ENCODE measurements at regions not wholly inside any gene's neighbourhood (a gene's known extent, or its start where the extent isn't known, plus 50 kb on each side); places are given as distances from the start of the nearest gene placed in this dataset.
"Not testable (repeated sequence)": the region's sequence is repeated elsewhere in the genome, so short reads cannot be mapped to it uniquely, and the experiment has no call there.

GRCh38 chr6:102942206-102942605 lies 1548.7 kb downstream of the GRIK2 start:
- TF ChIP-seq YY1 (IDR thresholded peaks at IDR 0.05; ENCODE audit: insufficient read depth, insufficient read length): no peak
- no peak for TF ChIP-seq ZNF274 (IDR thresholded peaks at IDR 0.05; ENCODE audit: low read depth, low read length)
- no peak for TF ChIP-seq SUZ12 (IDR thresholded peaks at IDR 0.05; ENCODE audit: extremely low read depth, insufficient read depth, insufficient read length)
- Histone ChIP-seq H3K4me3 (ENCODE audit: insufficient read length, low read depth) (no peak overlapping the region), H3K9ac (ENCODE audit: insufficient read length, low read depth) (no peak overlapping the region), H3K9me3 (ENCODE audit: insufficient read depth, low read length) (no peaks in the 10 kb centered on the region), H3K36me3 (ENCODE audit: insufficient read depth, insufficient read length, low read length) (no peaks in the 10 kb centered on the region), H3K27me3 (ENCODE audit: insufficient read depth, insufficient read length) (no peaks in the 10 kb centered on the region), H3K4me1 (ENCODE audit: insufficient read depth, insufficient read length) (no peaks in the 10 kb centered on the region)
- DNase-seq (ENCODE audit: low read depth, low spot score): no peak

GRCh38 chr6:102936959-102937358 lies 1543.5 kb downstream of the GRIK2 start:
- Histone ChIP-seq H3K36me3 (ENCODE audit: insufficient read depth, insufficient read length, low read length) (no peaks in the 10 kb centered on the region), H3K27me3 (ENCODE audit: insufficient read depth, insufficient read length) (no peaks in the 10 kb centered on the region), H3K4me1 (ENCODE audit: insufficient read depth, insufficient read length) (no peaks in the 10 kb centered on the region), H3K9me3 (ENCODE audit: insufficient read depth, low read length) (no peaks in the 10 kb centered on the region), H3K9ac (ENCODE audit: insufficient read length, low read depth) (no peak overlapping the region), H3K4me3 (ENCODE audit: insufficient read length, low read depth) (no peak overlapping the region)
- DNase-seq (ENCODE audit: low read depth, low spot score): no peak
- TF ChIP-seq ZNF274 (IDR thresholded peaks at IDR 0.05; ENCODE audit: low read depth, low read length): no peak
- no peak for TF ChIP-seq SUZ12 (IDR thresholded peaks at IDR 0.05; ENCODE audit: extremely low read depth, insufficient read depth, insufficient read length)
- no peak for TF ChIP-seq YY1 (IDR thresholded peaks at IDR 0.05; ENCODE audit: insufficient read depth, insufficient read length)

GRCh38 chr6:102928109-102928508 lies 1534.6 kb downstream of the GRIK2 start:
- Histone ChIP-seq H3K27me3 (ENCODE audit: insufficient read depth, insufficient read length) (no peaks in the 10 kb centered on the region), H3K9ac (ENCODE audit: insufficient read length, low read depth) (no peak overlapping the region), H3K9me3 (ENCODE audit: insufficient read depth, low read length) (no peaks in the 10 kb centered on the region), H3K36me3 (ENCODE audit: insufficient read depth, insufficient read length, low read length) (no peaks in the 10 kb centered on the region), H3K4me3 (ENCODE audit: insufficient read length, low read depth) (no peak overlapping the region), H3K4me1 (ENCODE audit: insufficient read depth, insufficient read length) (no peaks in the 10 kb centered on the region)
- TF ChIP-seq ZNF274 (IDR thresholded peaks at IDR 0.05; ENCODE audit: low read depth, low read length) (no peak), SUZ12 (IDR thresholded peaks at IDR 0.05; ENCODE audit: extremely low read depth, insufficient read depth, insufficient read length) (no peak), YY1 (IDR thresholded peaks at IDR 0.05; ENCODE audit: insufficient read depth, insufficient read length) (no peak)
- DNase-seq (ENCODE audit: low read depth, low spot score): no peak

- Histone ChIP-seq H3K36me3 (ENCODE audit: insufficient read depth, insufficient read length, low read length) (no peaks in the 10 kb centered on the region), H3K4me3 (ENCODE audit: insufficient read length, low read depth) (no peak overlapping the region), H3K27me3 (ENCODE audit: insufficient read depth, insufficient read length) (no peaks in the 10 kb centered on the region), H3K9ac (ENCODE audit: insufficient read length, low read depth) (no peak overlapping the region), H3K4me1 (ENCODE audit: insufficient read depth, insufficient read length) (no peaks in the 10 kb centered on the region), H3K9me3 (ENCODE audit: insufficient read depth, low read length) (no peaks in the 10 kb centered on the region)
- no peak for TF ChIP-seq YY1 (IDR thresholded peaks at IDR 0.05; ENCODE audit: insufficient read depth, insufficient read length)
- TF ChIP-seq SUZ12 (IDR thresholded peaks at IDR 0.05; ENCODE audit: extremely low read depth, insufficient read depth, insufficient read length): no peak
- no peak for TF ChIP-seq ZNF274 (IDR thresholded peaks at IDR 0.05; ENCODE audit: low read depth, low read length)
- DNase-seq (ENCODE audit: low read depth, low spot score): no peak
Measured at GRCh38 chr6:102918161-102918560, 1524.7 kb downstream of the GRIK2 start.

GRCh38 chr6:102911571-102911970 lies 1518.1 kb downstream of the GRIK2 start:
- DNase-seq (ENCODE audit: low read depth, low spot score): no peak
- H3K4me3 ChIP-seq (ENCODE audit: insufficient read length, low read depth): no peak overlapping the region
- H3K27me3 ChIP-seq (ENCODE audit: insufficient read depth, insufficient read length): no peaks in the 10 kb centered on the region
- no peaks in the 10 kb centered on the region for H3K4me1 ChIP-seq (ENCODE audit: insufficient read depth, insufficient read length)
- no peaks in the 10 kb centered on the region for H3K36me3 ChIP-seq (ENCODE audit: insufficient read depth, insufficient read length, low read length)
- H3K9ac ChIP-seq (ENCODE audit: insufficient read length, low read depth): no peak overlapping the region
- H3K9me3 ChIP-seq (ENCODE audit: insufficient read depth, low read length): peaks cover 6% of the 10 kb centered on the region; the same call in 1 of the 2 replicates
- TF ChIP-seq ZNF274 (IDR thresholded peaks at IDR 0.05; ENCODE audit: low read depth, low read length): no peak
- TF ChIP-seq YY1 (IDR thresholded peaks at IDR 0.05; ENCODE audit: insufficient read depth, insufficient read length): no peak
- TF ChIP-seq SUZ12 (IDR thresholded peaks at IDR 0.05; ENCODE audit: extremely low read depth, insufficient read depth, insufficient read length): no peak

- not testable (repeated sequence) for H3K9ac ChIP-seq (ENCODE audit: insufficient read length, low read depth); H3K4me1 ChIP-seq (ENCODE audit: insufficient read depth, insufficient read length); DNase-seq (ENCODE audit: low read depth, low spot score); H3K27me3 ChIP-seq (ENCODE audit: insufficient read depth, insufficient read length); H3K36me3 ChIP-seq (ENCODE audit: insufficient read depth, insufficient read length, low read length); H3K4me3 ChIP-seq (ENCODE audit: insufficient read length, low read depth); H3K9me3 ChIP-seq (ENCODE audit: insufficient read depth, low read length)
Measured at GRCh38 chr6:102910701-102911139, 1517.2 kb downstream of the GRIK2 start.

- no peak overlapping the region for H3K4me3 ChIP-seq (ENCODE audit: insufficient read length, low read depth)
- no peaks in the 10 kb centered on the region for H3K4me1 ChIP-seq (ENCODE audit: insufficient read depth, insufficient read length)
- H3K27me3 ChIP-seq (ENCODE audit: insufficient read depth, insufficient read length): no peaks in the 10 kb centered on the region
- no peaks in the 10 kb centered on the region for H3K36me3 ChIP-seq (ENCODE audit: insufficient read depth, insufficient read length, low read length)
- H3K9me3 ChIP-seq (ENCODE audit: insufficient read depth, low read length): peaks cover 6% of the 10 kb centered on the region; the same call in 1 of the 2 replicates
- no peak for DNase-seq (ENCODE audit: low read depth, low spot score)
- H3K9ac ChIP-seq (ENCODE audit: insufficient read length, low read depth): no peak overlapping the region
- TF ChIP-seq YY1 (IDR thresholded peaks at IDR 0.05; ENCODE audit: insufficient read depth, insufficient read length): no peak
- no peak for TF ChIP-seq SUZ12 (IDR thresholded peaks at IDR 0.05; ENCODE audit: extremely low read depth, insufficient read depth, insufficient read length)
- TF ChIP-seq ZNF274 (IDR thresholded peaks at IDR 0.05; ENCODE audit: low read depth, low read length): no peak
Measured at GRCh38 chr6:102907181-102907580, 1513.7 kb downstream of the GRIK2 start.

- no peaks in the 10 kb centered on the region for H3K4me1 ChIP-seq (ENCODE audit: insufficient read depth, insufficient read length)
- no peaks in the 10 kb centered on the region for H3K27me3 ChIP-seq (ENCODE audit: insufficient read depth, insufficient read length)
- no peaks in the 10 kb centered on the region for H3K36me3 ChIP-seq (ENCODE audit: insufficient read depth, insufficient read length, low read length)
- H3K4me3 ChIP-seq (ENCODE audit: insufficient read length, low read depth): no peak overlapping the region
- TF ChIP-seq SUZ12 (IDR thresholded peaks at IDR 0.05; ENCODE audit: extremely low read depth, insufficient read depth, insufficient read length): no peak
- no peak for TF ChIP-seq ZNF274 (IDR thresholded peaks at IDR 0.05; ENCODE audit: low read depth, low read length)
- no peak for TF ChIP-seq YY1 (IDR thresholded peaks at IDR 0.05; ENCODE audit: insufficient read depth, insufficient read length)
- H3K9ac ChIP-seq (ENCODE audit: insufficient read length, low read depth): no peak overlapping the region
- no peaks in the 10 kb centered on the region for H3K9me3 ChIP-seq (ENCODE audit: insufficient read depth, low read length)
- no peak for DNase-seq (ENCODE audit: low read depth, low spot score)
Measured at GRCh38 chr6:102902471-102902870, 1509.0 kb downstream of the GRIK2 start.
